Right cardiac atrium (tissue), 5 donors: ENCODE measurements at regions not wholly inside any gene's neighbourhood (a gene's known extent, or its start where the extent isn't known, plus 50 kb on each side); places are given as distances from the start of the nearest gene placed in this dataset.

Source experiments
- ATAC-seq, 2 donors: fragments of 200-7000 bp; cut with Tn5 transposase; one replicate each; pipeline versions ENCODE4 v1.8.0 to v1.9.1; 2020; ENCODE audit warnings: moderate library complexity in 2 of 2, mild to moderate bottlenecking in 1 of 2
- DNase-seq, 3 donors: peaks; one replicate each; pipeline ENCODE4 v3.0.0-alpha.2; 2020
- H3K27ac ChIP-seq: one replicate; pipeline ENCODE4 v1.5.1; 2013; ENCODE audit warnings: mild to moderate bottlenecking, low read length, control low read depth, moderate library complexity
- H3K27me3 ChIP-seq: one replicate; pipeline ENCODE4 v1.6.1; 2013; ENCODE audit not compliant: control insufficient read depth, insufficient read depth
- H3K4me1 ChIP-seq: one replicate; pipeline ENCODE4 v1.6.1; 2013; ENCODE audit warnings: low read length; ENCODE audit not compliant: control insufficient read depth, insufficient read depth
- H3K4me3 ChIP-seq: one replicate; pipeline ENCODE4 v1.5.1; 2013; ENCODE audit warnings: low read length, control low read depth
- H3K9me3 ChIP-seq: one replicate; pipeline ENCODE4 v1.6.1; 2013; ENCODE audit warnings: low read length; ENCODE audit not compliant: control insufficient read depth
- WGBS: extraction: QIAGEN DNeasy Blood & Tissue Kit; methylation state at CpG from one replicate; pipeline ENCODE4 v1.1.7; 2013; 5-methylcytosine and 5-hydroxymethylcytosine counted together
- intact Hi-C, 4 donors: fragments of 100-400 bp; cut with DNase I; formaldehyde crosslinking; loops; one replicate each; pipeline versions ENCODE4 v1.11.0 to v1.14.0; 2022 to 2023
- donor health status: healthy with polysubstance abuse.
- donor health status: DM: no; HTN: yes; CAD: no.
- donor health status: DM: no; HTN: no; CAD: no.
- donor health status: DM: no; HTN: yes; CAD: no; lungs with severe emphysema.
- donor health status: DM: yes; HTN: yes; CAD: no.

DNA sequence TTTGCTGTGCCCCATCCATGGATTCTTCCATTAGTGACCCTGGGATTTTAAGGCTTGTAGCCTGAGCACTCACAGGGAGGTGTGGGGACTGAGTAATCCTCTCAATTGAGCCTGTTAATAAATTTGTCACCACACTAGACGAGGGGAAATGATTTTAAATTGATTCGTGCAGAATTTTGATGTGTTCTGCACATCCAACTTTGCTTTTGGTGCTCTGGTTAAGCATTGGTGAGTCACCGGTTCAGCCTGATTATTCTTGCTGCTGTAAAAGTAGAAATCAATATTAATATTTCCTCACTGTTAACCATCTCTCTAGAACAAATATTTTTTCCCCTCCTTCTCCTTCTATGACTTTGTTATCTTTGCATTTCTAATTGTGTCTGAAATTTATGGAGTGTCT lies 482.0 kb downstream of the TSN start:
- DNase-seq (no peak), ATAC-seq (no peak)
- intact Hi-C loops = no loop called here
- no peaks in the 10 kb centered on the region for H3K9me3 ChIP-seq
- H3K4me1 ChIP-seq = no peaks in the 10 kb centered on the region
- 73% methylated on average over 3 of the region's 3 CpGs for WGBS
- no peak overlapping the region for H3K27ac ChIP-seq
- H3K4me3 ChIP-seq = no peak overlapping the region
- no peaks in the 10 kb centered on the region for H3K27me3 ChIP-seq

GRCh38 chr2:122238006-122238559 lies 482.6 kb downstream of the TSN start:
- intact Hi-C loops = no loop called here
- H3K27me3 ChIP-seq = no peaks in the 10 kb centered on the region
- no peak overlapping the region for H3K4me3 ChIP-seq
- no peak for ATAC-seq
- H3K27ac ChIP-seq = no peak overlapping the region
- H3K9me3 ChIP-seq = no peaks in the 10 kb centered on the region
- H3K4me1 ChIP-seq = no peaks in the 10 kb centered on the region
- WGBS = 81% methylated on average over 10 of the region's 10 CpGs
- no peak for DNase-seq

- 75% methylated on average over 9 of the region's 9 CpGs for WGBS
- no peaks in the 10 kb centered on the region for H3K4me1 ChIP-seq
Observed at GRCh38 chr2:122239440-122239839, 484.0 kb downstream of the TSN start.

DNA sequence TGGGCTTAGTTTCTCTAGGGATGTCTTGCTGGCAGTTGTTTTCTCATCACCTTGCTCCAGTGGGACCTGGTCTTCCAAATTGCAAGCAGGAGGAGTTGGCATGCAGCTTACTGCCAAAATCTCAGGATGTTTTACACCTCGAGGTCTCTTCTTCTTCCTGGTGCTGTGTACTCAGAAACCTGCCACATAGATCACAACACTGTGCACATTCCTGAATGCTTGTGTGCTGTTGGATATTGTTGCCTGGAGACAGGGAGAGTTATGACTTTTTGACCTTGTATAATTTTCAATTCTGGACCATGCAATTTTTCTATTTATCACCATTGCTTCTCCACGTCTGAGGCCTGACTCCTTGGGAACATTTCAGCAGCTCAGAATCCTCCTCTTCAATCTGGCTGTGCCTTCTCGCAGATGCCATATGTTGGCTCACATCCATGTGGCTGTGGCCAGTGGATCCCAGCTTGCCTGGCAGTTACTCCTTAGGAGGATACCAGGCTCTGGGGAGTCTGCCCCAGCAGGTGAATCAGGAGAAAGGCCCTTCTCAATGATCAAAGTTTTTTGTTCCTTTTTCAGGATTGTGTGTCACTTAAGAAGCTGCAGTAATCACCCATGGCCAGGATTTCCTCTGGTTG lies 489.3 kb downstream of the TSN start:
- intact Hi-C loops = no loop called here
- WGBS = 57% methylated on average over 3 of the region's 3 CpGs
- Histone ChIP-seq H3K9me3 (no peaks in the 10 kb centered on the region), H3K4me3 (no peak overlapping the region), H3K27me3 (no peaks in the 10 kb centered on the region), H3K27ac (no peak overlapping the region), H3K4me1 (no peaks in the 10 kb centered on the region)
- DNase-seq (no peak), ATAC-seq (no peak)

More at GRCh38 chr2:122239440-122239839, 484.0 kb downstream of the TSN start:
- intact Hi-C loops = no loop called here
- no peak for ATAC-seq
- no peak for DNase-seq
- H3K27ac ChIP-seq = no peak overlapping the region
- no peaks in the 10 kb centered on the region for H3K27me3 ChIP-seq
- no peaks in the 10 kb centered on the region for H3K9me3 ChIP-seq
- H3K4me3 ChIP-seq = no peak overlapping the region

DNA sequence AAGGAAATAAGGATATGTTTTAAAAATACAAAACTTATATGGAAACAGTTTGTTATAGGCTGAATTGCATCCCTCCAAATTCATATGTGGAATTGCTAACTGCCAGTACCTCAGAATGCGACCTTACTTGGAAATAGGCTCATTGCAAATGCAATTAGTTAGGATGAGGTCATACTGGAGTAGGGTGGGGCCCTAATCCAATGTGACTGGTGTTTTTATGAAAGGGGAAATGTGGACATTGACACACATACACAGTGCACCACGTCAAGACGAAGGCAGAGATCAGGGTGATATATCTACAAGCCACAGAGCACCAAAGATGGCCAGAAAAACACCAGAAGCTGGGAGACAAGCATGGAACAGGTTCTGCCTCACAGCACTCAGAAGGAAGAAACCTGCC lies 494.2 kb downstream of the TSN start:
- intact Hi-C loops = no loop called here
- ATAC-seq (no peak), DNase-seq (no peak)
- 74% methylated on average over 3 of the region's 3 CpGs for WGBS
- Histone ChIP-seq H3K27me3 (no peaks in the 10 kb centered on the region), H3K27ac (no peak overlapping the region), H3K4me1 (no peaks in the 10 kb centered on the region), H3K9me3 (no peaks in the 10 kb centered on the region), H3K4me3 (no peak overlapping the region)

GRCh38 chr2:122251158-122251557 lies 495.7 kb downstream of the TSN start:
- WGBS = 77% methylated on average over 1 of the region's 1 CpG
- no peak for DNase-seq
- no peaks in the 10 kb centered on the region for H3K4me1 ChIP-seq
- intact Hi-C loops = no loop called here
- no peak overlapping the region for H3K4me3 ChIP-seq
- no peak overlapping the region for H3K27ac ChIP-seq
- no peaks in the 10 kb centered on the region for H3K27me3 ChIP-seq
- ATAC-seq = no peak
- no peaks in the 10 kb centered on the region for H3K9me3 ChIP-seq

DNA sequence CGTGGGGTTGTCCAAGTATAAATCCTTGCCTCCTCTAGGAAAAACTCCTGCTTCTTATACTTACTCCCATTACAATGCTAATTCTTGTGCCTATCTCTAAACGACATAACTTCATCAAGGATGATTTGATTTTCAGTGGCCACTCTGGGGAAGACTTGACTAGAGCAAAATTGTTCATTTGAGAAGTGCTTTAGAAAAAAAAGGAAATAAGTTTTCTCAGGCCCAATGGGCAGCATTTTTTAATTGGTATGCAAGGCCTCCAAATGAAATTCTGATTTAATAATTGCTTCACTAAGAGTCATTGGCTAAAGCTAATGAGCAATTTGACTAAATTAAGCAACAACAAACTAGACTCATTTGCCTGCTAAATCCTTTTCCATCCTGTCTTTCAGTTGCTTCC lies 496.1 kb downstream of the TSN start:
- 53% methylated on average over 2 of the region's 2 CpGs for WGBS
- Histone ChIP-seq H3K4me1 (no peaks in the 10 kb centered on the region), H3K9me3 (no peaks in the 10 kb centered on the region), H3K27me3 (no peaks in the 10 kb centered on the region), H3K27ac (no peak overlapping the region), H3K4me3 (no peak overlapping the region)
- intact Hi-C loops = no loop called here
- no peak for DNase-seq
- ATAC-seq = no peak

- DNase-seq (no peak), ATAC-seq (no peak)
- Histone ChIP-seq H3K4me3 (no peak overlapping the region), H3K4me1 (no peaks in the 10 kb centered on the region), H3K27ac (no peak overlapping the region), H3K9me3 (no peaks in the 10 kb centered on the region), H3K27me3 (no peaks in the 10 kb centered on the region)
- intact Hi-C loops = no loop called here
Observed at GRCh38 chr2:122255924-122256323, 500.5 kb downstream of the TSN start.

DNA sequence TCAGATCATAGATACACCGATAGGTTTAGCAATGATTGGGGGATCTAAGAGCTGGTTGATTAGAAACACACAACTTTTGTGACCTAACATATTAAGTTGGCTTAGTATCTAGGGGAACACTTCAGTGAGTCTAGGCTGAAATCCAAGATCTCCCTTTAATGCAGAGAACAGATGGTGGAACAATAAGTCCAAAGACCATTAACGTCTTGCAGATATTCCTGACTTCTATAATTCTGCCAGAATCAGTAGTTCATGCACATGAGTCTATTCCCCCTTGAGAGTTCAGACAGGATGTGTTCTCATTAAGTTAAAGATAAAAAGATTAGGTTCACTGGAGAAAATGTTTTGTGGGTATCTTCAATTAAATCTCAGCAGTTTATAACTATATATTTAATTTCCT lies 506.5 kb downstream of the TSN start:
- H3K27me3 ChIP-seq = no peaks in the 10 kb centered on the region
- H3K9me3 ChIP-seq = no peaks in the 10 kb centered on the region
- H3K4me1 ChIP-seq = no peaks in the 10 kb centered on the region
- DNase-seq (no peak), ATAC-seq (no peak)
- 39% methylated on average over 2 of the region's 2 CpGs for WGBS
- no peak overlapping the region for H3K4me3 ChIP-seq
- H3K27ac ChIP-seq = no peak overlapping the region
- intact Hi-C loops = no loop called here

GRCh38 chr2:122263746-122264145 lies 508.3 kb downstream of the TSN start:
- Histone ChIP-seq H3K9me3 (no peaks in the 10 kb centered on the region), H3K4me1 (no peaks in the 10 kb centered on the region), H3K27ac (no peak overlapping the region), H3K4me3 (no peak overlapping the region), H3K27me3 (no peaks in the 10 kb centered on the region)
- ATAC-seq = no peak
- intact Hi-C loops = no loop called here
- 39% methylated on average over 1 of the region's 1 CpG for WGBS
- DNase-seq = no peak

- no peaks in the 10 kb centered on the region for H3K9me3 ChIP-seq
- 49% methylated on average over 1 of the region's 1 CpG for WGBS
Observed at GRCh38 chr2:122266636-122267035, 511.2 kb downstream of the TSN start.

GRCh38 chr2:122267947-122268346 lies 512.5 kb downstream of the TSN start:
- Histone ChIP-seq H3K27me3 (no peaks in the 10 kb centered on the region), H3K9me3 (no peaks in the 10 kb centered on the region), H3K4me3 (no peak overlapping the region), H3K27ac (no peak overlapping the region), H3K4me1 (no peaks in the 10 kb centered on the region)
- 94% methylated on average over 5 of the region's 5 CpGs for WGBS
- intact Hi-C loops = no loop called here
- ATAC-seq (no peak), DNase-seq (no peak)

More at GRCh38 chr2:122266636-122267035, 511.2 kb downstream of the TSN start:
- H3K27me3 ChIP-seq = no peaks in the 10 kb centered on the region
- no peak for DNase-seq
- no peak overlapping the region for H3K4me3 ChIP-seq
- ATAC-seq = no peak
- H3K4me1 ChIP-seq = no peaks in the 10 kb centered on the region
- intact Hi-C loops = no loop called here
- no peak overlapping the region for H3K27ac ChIP-seq
